ENCODE measurements at regions not wholly inside any gene's neighbourhood (a gene's known extent, or its start where the extent isn't known, plus 50 kb on each side); places are given as distances from the start of the nearest gene placed in this dataset.

GRCh38 chr12:125193376-125194152, 128.3 kb downstream of the AACS start:
- Histone ChIP-seq H3K4me2 (ENCODE audit: low read length) (no peak overlapping the region), H3K9ac (ENCODE audit: low read length) (peak overlapping the region; percentile 1), H3K9me3 (ENCODE audit: low read length) (no peaks in the 10 kb centered on the region), H3K27ac (ENCODE audit: low read length) (no peak overlapping the region), H3F3A (ENCODE audit: insufficient read depth, low read length, poor library complexity, severe bottlenecking) (no peaks in the 10 kb centered on the region), H4K20me1 (ENCODE audit: insufficient read depth) (no peaks in the 10 kb centered on the region), H3K9me2 (ENCODE audit: insufficient read depth, low read length) (no peaks in the 10 kb centered on the region), H3K27me3 (ENCODE audit: insufficient read depth, low read depth, low read length) (peaks cover 17% of the 10 kb centered on the region), H3K79me2 (replicated peaks; ENCODE audit: insufficient read depth, low read length) (peaks cover 11% of the 10 kb centered on the region), H3K4me3 (ENCODE audit: low read length) (peak overlapping the region; percentile 30), H2AFZ (ENCODE audit: low read depth, low read length) (no peak overlapping the region), H3K36me3 (ENCODE audit: insufficient read depth, low read length) (no peaks in the 10 kb centered on the region)
- TF ChIP-seq POLR2AphosphoS5 (IDR thresholded peaks at IDR 0.05) (no peak), MXI1 (conservative IDR thresholded peaks at IDR 0.05; ENCODE audit: poor library complexity, severe bottlenecking) (no peak), EZH2 (IDR thresholded peaks at IDR 0.05; ENCODE audit: borderline replicate concordance, insufficient read depth, low read length, poor library complexity, severe bottlenecking) (no peak), SMC3 (conservative IDR thresholded peaks at IDR 0.05; ENCODE audit: poor library complexity) (no peak)
- TF ChIP-seq, protein P1, sequence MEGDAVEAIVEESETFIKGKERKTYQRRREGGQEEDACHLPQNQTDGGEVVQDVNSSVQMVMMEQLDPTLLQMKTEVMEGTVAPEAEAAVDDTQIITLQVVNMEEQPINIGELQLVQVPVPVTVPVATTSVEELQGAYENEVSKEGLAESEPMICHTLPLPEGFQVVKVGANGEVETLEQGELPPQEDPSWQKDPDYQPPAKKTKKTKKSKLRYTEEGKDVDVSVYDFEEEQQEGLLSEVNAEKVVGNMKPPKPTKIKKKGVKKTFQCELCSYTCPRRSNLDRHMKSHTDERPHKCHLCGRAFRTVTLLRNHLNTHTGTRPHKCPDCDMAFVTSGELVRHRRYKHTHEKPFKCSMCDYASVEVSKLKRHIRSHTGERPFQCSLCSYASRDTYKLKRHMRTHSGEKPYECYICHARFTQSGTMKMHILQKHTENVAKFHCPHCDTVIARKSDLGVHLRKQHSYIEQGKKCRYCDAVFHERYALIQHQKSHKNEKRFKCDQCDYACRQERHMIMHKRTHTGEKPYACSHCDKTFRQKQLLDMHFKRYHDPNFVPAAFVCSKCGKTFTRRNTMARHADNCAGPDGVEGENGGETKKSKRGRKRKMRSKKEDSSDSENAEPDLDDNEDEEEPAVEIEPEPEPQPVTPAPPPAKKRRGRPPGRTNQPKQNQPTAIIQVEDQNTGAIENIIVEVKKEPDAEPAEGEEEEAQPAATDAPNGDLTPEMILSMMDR (IDR thresholded peaks at IDR 0.05; ENCODE audit: poor library complexity, severe bottlenecking), result no peak

DNA sequence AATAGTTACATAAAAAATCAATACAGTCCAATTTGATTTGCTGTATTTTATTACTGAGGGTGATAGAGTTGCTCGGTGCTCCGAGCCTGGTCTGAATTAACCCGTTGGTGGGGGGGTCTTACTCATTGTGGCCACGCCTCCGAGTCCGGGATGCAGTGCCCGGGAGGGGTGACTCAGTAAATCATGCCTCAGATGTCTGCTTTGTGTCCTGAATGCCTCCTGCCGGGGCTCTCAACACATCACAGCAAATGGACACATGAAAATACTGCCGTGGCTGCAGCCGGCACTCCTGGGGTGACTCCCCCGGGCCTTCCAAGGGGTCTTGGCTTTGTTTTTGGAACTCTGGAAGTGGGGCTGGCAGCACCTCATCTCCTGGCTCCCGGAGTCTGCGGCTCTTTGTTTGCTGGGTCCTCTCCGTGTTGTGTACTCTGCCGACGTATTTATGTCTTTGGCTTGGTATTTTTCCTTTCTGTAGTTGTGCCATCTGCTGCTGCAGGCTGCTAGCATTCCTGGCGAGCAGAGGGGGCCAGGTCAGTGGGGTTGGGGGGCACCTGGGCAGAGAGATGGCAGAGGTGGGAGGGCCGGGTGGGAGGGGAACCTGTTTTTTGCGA, 129.0 kb downstream of the AACS start:
- Histone ChIP-seq H3K27me3 (ENCODE audit: insufficient read depth, low read depth, low read length) (peaks cover 10% of the 10 kb centered on the region), H3K4me2 (ENCODE audit: low read length) (no peak overlapping the region), H3K27ac (ENCODE audit: low read length) (no peak overlapping the region), H3K9me3 (ENCODE audit: low read length) (no peaks in the 10 kb centered on the region), H3K9ac (ENCODE audit: low read length) (peak overlapping the region; percentile 1), H3K79me2 (replicated peaks; ENCODE audit: insufficient read depth, low read length) (peaks cover 5% of the 10 kb centered on the region), H3F3A (ENCODE audit: insufficient read depth, low read length, poor library complexity, severe bottlenecking) (no peaks in the 10 kb centered on the region), H4K20me1 (ENCODE audit: insufficient read depth) (no peaks in the 10 kb centered on the region), H3K36me3 (ENCODE audit: insufficient read depth, low read length) (no peaks in the 10 kb centered on the region), H3K4me3 (ENCODE audit: low read length) (peak overlapping the region; percentile 30), H2AFZ (ENCODE audit: low read depth, low read length) (no peak overlapping the region), H3K9me2 (ENCODE audit: insufficient read depth, low read length) (no peaks in the 10 kb centered on the region)
- TF ChIP-seq EP300 (conservative IDR thresholded peaks at IDR 0.05; ENCODE audit: poor library complexity, severe bottlenecking), result no peak
- TF ChIP-seq EZH2 (IDR thresholded peaks at IDR 0.05; ENCODE audit: borderline replicate concordance, insufficient read depth, low read length, poor library complexity, severe bottlenecking), result no peak
- TF ChIP-seq SMC3 (conservative IDR thresholded peaks at IDR 0.05; ENCODE audit: poor library complexity), result no peak

DNA sequence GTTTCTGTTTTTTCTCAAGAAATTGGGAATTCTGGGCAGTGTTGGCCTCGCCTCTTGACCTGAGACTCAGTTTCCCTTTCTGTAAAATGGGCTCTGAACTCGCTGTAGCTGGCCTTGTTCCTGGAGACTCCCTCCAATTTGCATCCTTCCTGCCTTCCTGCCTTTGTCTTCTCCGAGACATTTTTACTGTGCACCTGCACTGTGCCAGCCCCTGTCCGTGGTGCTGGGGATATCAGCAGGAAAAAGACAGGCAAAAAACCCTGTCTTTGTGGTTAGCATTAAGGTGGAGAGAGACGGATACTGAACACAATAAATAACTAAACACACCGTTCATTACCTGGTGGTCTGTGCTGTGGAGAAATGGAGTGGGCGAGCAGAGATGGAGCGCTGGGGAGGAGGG, 129.8 kb downstream of the AACS start:
- no peaks in the 10 kb centered on the region for H3K9me2 ChIP-seq (ENCODE audit: insufficient read depth, low read length)
- no peak overlapping the region for H3K9ac ChIP-seq (ENCODE audit: low read length)
- peaks cover 5% of the 10 kb centered on the region for H3K9me3 ChIP-seq (ENCODE audit: low read length)
- no peak overlapping the region for H3K4me3 ChIP-seq (ENCODE audit: low read length)
- no peak overlapping the region for H3K4me2 ChIP-seq (ENCODE audit: low read length)
- no peaks in the 10 kb centered on the region for H4K20me1 ChIP-seq (ENCODE audit: insufficient read depth)
- peaks cover 3% of the 10 kb centered on the region for H3K27me3 ChIP-seq (ENCODE audit: insufficient read depth, low read depth, low read length)
- no peaks in the 10 kb centered on the region for H3F3A ChIP-seq (ENCODE audit: insufficient read depth, low read length, poor library complexity, severe bottlenecking)
- no peaks in the 10 kb centered on the region for H3K36me3 ChIP-seq (ENCODE audit: insufficient read depth, low read length)
- no peak overlapping the region for H3K27ac ChIP-seq (ENCODE audit: low read length)
- H2AFZ ChIP-seq (ENCODE audit: low read depth, low read length), result no peak overlapping the region
- TF ChIP-seq SMC3 (conservative IDR thresholded peaks at IDR 0.05; ENCODE audit: poor library complexity), result no peak
- H3K79me2 ChIP-seq (replicated peaks; ENCODE audit: insufficient read depth, low read length), result peaks cover 5% of the 10 kb centered on the region
